Erythroblast (primary cell): ENCODE measurements at regions not wholly inside any gene's neighbourhood (a gene's known extent, or its start where the extent isn't known, plus 50 kb on each side); places are given as distances from the start of the nearest gene placed in this dataset.

Experiments
- GATA1 ChIP-seq: IDR thresholded peaks from 2 replicates; pipeline ENCODE4 v1.6.1; 2011; ENCODE audit warnings: low read depth, mild to moderate bottlenecking, control low read depth, low read length, moderate library complexity
- POLR2A ChIP-seq: IDR thresholded peaks from 2 replicates; pipeline ENCODE4 v1.6.1; 2011; ENCODE audit warnings: mild to moderate bottlenecking, low read length

DNA sequence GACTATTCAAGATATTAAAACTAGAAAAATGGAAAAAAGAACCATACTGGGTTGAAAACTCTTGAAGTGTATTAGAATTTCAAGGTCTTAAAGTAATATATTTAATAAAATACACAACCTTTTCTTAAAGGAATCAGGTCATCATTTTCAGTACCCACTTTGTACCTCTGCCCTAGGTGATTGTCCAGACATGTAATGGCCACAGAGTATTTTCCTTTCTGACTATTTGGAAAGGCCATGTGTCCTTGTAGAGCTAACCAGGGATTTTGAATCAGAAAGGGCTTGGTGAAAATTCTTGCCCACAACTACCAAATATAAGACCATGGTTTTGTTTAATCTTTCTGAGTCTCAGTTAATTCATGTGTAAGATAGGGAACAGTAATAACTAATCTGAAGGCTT is 91.4 kb upstream of the MLIP start:
- TF ChIP-seq POLR2A (no peak), GATA1 (no peak)
